Activated T-cell treated with anti-CD3 and anti-CD28 coated beads for 4 hours (primary cell): ENCODE measurements at regions not wholly inside any gene's neighbourhood (a gene's known extent, or its start where the extent isn't known, plus 50 kb on each side); places are given as distances from the start of the nearest gene placed in this dataset.

ENCODE experiments used
- DNase-seq: peaks from one replicate; pipeline ENCODE4 v3.0.0-alpha.2; 2020

- no peak for DNase-seq
Measured at GRCh38 chr5:118687661-118688621, 300.4 kb downstream of the DTWD2 start.

GRCh38 chr5:118687100-118687499 lies 301.2 kb downstream of the DTWD2 start:
- DNase-seq = no peak

DNA sequence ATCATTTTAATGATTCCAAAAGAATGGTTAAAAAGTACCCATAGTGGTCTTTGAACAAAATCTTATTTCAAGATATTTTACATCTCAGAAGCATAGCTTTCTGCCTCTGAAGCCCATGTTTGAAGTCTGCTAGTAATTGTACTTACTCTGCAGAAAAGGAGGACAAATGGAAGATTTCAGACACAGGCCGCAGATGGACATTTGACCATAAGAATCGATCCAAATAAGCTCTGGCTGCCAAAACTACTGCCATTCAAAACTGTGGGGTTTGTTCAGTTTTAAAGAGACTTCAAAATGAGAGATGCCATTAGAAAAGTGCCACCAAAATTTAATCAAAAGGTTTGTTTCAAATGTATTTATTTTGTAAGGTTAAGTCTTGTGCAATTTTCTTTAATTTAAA lies 306.7 kb downstream of the DTWD2 start:
- no peak for DNase-seq

GRCh38 chr5:118679264-118679940 lies 308.9 kb downstream of the DTWD2 start:
- no peak for DNase-seq

DNA sequence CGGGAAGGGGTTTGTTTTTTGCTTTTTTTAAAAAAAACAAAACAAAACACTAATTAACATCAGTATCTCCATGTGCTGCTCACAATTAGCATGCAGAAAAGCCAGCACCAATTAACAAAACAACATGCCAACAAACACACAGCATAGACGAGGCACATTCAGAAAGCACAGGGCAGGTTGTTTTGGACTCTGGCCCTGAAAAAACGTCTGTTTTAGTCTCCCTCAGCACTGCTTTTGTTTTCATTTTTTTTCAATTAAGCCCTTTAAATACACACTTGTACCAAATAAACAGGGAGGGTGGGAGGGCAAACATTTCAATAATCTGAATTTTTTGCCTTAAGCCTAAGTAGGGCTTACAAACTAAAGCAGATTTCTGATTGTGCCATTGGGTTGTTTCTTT lies 309.6 kb downstream of the DTWD2 start:
- no peak for DNase-seq

GRCh38 chr5:118675247-118675646 lies 313.1 kb downstream of the DTWD2 start:
- DNase-seq = no peak

- no peak for DNase-seq
Measured at GRCh38 chr5:118657576-118657975, 330.8 kb downstream of the DTWD2 start.

- no peak for DNase-seq
Measured at GRCh38 chr5:118653872-118654271, 334.5 kb downstream of the DTWD2 start.

- DNase-seq = no peak
Measured at GRCh38 chr5:118653183-118653582, 335.2 kb downstream of the DTWD2 start.

DNA sequence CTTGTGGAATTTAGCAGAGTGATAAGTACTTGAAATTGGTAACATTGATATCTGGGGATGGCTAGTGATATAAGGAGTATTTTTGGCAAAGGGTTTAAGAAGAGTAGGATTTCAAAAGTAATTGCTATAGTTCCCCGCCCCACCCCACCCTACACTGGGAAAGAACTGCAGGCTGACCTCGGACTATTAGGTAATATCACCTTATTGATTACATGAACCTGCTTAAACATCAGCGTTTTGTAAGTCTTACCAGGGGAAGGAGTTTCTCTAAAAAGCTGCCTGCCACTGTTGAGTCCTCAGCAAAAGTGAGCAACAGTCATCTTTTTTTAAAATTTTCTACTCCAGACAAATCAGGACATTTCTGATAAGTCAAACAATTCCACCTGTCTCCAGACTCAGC lies 337.3 kb downstream of the DTWD2 start:
- DNase-seq = no peak

DNA sequence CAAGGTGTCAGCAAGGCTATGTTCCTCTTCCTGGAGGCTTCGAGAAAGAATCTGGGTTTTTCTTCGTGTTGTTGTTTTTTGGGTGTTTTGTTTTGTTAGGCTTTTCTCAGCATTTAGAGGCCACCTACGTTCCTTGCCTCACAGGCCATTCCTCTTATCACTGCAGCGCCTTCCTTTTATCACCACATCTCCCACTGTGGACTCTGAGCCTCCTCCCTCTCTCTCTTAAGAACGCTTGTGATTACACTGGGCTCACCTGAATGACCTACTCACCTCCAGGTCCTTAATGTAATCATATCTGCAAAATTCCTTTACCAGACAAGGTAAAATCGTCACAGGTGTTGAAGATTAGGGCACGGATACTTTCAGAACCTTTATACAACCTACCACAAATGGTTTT lies 340.8 kb downstream of the DTWD2 start:
- DNase-seq = no peak

GRCh38 chr5:118646917-118647316 lies 341.4 kb downstream of the DTWD2 start:
- no peak for DNase-seq

DNA sequence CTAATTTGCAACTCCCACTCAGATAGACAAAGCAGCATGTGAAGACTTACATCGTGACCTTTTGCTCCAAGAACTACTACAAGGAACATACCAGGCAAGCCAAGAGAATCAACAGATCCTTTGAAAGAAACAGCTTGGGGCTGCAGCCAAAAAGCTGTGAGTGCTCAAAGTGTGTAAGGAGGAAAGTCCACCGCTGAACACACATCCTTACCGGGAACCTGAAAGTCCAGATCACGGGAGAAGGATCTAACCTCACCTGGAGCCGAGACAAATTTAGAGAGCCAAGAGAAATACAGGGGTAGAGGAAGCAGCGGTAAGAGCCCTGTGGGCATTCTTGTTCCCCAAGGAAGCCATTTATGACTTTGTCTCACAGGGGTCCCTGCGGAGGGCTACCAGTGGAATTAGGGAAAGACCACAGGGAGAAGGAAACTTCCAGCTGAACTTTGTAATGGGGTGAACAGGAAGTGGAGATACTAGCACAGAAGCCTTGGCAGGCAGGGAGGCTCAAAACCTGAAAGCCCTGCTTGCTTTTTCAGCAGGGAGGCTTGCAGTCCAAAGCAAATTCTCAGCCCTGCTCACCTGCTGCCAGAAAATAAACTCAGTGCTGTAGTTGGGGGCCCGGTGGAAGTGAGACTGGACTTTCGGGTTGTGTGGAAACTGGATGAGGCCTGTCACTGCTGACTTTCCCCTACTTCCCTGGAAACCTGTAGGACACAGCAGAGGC lies 350.2 kb downstream of the DTWD2 start:
- DNase-seq = no peak

GRCh38 chr5:118628660-118629354 lies 359.5 kb downstream of the DTWD2 start:
- DNase-seq = no peak

DNA sequence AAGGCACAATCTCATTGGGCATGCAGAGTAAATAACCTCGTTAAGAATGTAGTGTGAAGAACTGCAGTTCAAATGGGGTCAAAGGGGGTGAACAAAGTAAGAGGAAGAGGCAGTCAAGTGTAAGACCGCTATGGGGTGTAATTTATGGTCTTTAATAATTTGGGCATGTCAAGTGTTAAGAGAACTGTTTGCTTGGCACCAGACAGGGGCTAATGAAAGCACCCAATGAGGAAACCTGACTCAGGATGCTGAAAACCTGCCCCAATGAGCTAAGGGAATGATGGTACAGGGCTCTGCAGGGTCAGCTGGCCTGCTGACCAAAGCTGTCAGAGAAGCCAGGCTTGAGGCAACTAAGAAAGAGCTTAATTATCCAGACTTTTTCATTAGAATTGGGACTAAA lies 368.1 kb downstream of the DTWD2 start:
- DNase-seq = no peak

- DNase-seq = no peak
Measured at GRCh38 chr5:118619823-118620222, 368.5 kb downstream of the DTWD2 start.

DNA sequence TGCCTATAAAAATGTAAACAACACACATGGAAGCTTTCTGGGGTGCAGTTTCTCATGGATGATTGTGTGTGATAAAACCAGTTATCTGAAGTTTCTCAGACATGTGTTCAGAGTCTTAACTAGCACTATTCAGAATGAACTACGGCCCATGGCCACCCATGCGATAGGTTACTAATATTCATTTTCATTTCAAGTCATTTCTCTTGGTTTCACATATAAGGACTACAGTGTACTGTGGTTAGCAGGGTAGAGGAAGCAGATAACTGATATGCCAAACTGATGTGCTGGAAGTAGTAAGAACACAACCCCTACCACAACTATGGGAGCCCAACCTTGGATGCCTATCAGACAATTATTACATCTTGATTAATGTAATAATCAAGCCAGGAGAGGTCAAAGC lies 372.1 kb downstream of the DTWD2 start:
- DNase-seq = no peak

DNA sequence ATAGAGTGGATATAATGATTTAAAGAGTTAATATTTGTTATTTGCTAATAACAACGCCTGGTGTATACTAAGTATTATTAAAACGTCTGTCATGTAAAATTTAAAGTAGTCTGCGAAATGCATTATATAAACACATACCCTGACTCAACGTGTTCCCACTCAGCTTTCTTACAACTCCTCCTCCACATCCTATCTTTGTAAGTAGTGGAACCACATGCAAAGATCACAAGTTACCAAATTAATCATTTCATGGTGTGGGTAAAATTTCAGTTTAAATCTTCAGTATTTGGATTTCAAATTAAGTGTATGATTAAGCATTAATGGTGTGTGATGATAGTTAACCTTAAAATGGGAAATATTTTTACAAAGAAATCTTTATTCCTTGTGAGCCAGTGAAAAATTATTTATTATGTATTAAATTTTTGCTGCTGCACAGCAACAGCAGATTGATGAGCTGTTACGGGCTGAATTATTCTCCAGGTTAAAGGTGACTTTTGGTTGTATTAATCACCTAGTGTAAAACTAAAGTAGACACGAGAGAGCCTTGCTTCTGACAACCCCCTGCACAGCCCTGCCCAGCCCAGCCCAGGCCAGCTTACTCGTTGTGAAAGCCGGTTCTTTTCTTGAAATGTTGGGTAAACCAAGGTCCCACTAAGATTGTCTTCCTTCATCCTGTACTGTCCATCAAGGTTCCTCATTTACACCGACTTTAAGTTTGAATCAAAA lies 373.5 kb downstream of the DTWD2 start:
- no peak for DNase-seq

DNA sequence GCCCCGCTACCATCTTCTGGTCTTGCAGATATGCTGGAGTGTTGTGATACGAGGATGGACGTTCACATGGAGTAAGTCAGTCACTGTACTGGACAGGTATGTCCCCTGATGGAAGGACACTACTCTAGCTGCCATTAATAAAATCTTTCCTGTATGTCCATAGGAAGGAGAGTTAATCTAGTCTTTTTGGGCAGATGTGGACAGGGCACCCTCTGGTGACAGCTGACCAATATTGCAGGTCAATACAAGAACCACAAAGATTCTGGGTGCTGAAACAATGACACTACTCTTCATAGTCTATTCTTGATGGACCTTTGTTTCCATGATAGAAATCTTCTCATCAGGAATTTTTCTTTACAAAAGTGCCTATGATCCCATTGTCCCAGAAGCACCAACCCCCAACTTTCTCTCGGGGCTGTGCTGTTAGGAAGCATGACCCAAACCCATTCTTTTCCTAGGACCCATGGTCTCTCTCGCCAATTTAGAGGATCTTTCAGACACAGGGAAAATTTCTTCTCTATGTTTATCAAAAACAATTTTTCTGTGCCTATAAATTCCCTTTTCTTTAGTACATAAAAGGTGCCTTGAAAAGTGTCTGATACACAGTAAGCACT lies 376.9 kb downstream of the DTWD2 start:
- no peak for DNase-seq

GRCh38 chr5:118606940-118607339 lies 381.4 kb downstream of the DTWD2 start:
- no peak for DNase-seq

DNA sequence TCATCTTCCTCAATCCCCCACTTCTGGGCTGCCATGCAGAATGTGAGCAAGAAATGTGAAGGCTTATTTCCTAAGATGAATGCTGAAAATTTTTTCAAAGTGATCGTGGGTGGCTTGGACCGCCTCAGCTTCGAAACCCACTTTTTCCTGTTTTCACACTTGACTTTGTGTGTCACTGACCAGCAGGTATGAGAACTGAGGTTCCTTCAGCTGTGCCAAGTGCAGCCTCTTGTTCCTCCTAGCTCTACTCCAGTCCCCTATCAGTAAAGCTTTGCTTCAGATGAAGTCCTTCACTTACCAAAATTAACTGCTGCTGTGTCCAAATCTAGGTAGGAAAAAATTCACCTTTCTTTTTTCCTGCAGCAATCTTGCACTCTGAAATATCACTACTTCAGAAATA lies 382.6 kb downstream of the DTWD2 start:
- DNase-seq = no peak

GRCh38 chr5:118604106-118604505 lies 384.2 kb downstream of the DTWD2 start:
- no peak for DNase-seq
